ENCODE measurements at regions not wholly inside any gene's neighbourhood (a gene's known extent, or its start where the extent isn't known, plus 50 kb on each side); places are given as distances from the start of the nearest gene placed in this dataset.
"Not testable (repeated sequence)": the region's sequence is repeated elsewhere in the genome, so short reads cannot be mapped to it uniquely, and the experiment has no call there.

DNA sequence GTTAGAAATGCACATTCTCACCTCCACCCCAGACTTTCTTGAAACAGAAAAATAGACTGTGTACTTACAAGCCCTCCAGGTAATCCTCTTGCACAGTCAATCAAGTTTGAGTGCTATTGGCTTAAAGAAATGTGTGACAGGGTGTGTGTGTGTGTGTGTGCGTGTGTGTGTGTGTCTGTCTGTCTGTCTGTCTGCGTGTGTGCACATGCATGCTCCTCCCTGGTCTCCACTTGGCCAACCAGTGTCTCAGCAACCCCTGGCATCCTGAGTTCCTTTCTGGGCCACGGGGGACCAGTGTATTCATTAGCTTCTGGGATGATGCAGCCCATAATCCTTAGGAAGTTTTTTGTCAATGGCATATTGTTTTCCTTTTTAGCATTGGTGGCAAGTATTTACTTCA lies 128.8 kb upstream of the IL12A start:
- FAIRE-seq, result no peak

- FAIRE-seq, result no peak
Observed at GRCh38 chr3:159860269-159861116, 128.1 kb upstream of the IL12A start.

DNA sequence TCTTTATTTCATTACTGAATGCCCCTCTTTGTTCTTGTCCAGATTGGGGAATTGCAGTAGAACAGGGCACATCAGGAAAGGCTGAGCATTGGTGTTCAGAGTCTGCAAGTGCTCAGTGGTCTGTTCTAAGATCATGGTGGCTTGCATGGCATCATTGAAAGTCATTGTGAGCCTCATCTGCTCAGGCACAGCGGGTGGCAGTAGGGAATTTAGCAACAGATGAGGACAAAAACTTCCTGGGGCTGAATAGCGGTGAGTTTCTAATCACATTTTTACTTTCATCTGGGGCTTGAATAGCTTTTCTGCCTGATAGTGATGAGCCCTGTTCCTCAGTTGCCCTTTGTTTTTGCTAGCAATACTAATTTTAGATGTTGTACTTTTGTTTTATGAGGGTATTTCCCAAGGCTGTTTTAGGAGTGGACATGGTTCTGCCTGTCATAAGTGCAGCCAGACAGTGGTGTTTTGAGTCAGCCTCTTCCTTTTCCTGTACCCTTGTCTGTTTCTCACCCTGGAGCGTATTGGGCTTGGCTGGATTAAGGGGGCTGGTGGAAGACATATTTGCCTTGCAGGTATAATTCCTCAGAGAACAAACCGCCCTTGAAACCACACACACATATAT lies 127.2 kb upstream of the IL12A start:
- FAIRE-seq, result no peak

- no peak for FAIRE-seq
Observed at GRCh38 chr3:159865041-159865579, 123.5 kb upstream of the IL12A start.

DNA sequence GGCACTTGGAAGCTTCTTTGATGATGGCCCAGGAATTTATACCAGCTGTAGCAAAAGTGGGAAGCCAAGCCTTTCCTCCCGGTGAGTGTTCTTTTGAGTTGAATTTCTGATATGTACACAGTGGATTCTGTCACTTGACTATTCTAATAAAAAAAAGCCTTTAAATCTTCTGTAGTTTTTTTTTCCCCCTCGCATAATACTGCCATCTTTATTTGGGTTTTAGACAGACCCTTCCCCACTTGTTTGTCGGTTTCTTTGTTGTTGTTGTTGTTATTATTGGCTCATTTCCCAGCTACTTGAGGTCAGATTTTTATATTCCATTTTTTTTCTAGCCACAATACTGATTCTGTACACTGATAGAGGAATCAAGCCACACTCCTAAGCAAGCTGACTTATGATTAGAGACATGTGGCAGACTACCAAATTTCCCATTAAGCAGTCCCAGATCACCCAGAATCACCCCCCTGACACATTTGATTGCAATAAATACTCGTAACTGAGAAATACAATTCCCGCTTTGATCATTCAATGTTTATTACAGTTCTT lies 122.4 kb upstream of the IL12A start:
- FAIRE-seq, result no peak

- no peak for FAIRE-seq
Observed at GRCh38 chr3:159867372-159867771, 121.3 kb upstream of the IL12A start.

DNA sequence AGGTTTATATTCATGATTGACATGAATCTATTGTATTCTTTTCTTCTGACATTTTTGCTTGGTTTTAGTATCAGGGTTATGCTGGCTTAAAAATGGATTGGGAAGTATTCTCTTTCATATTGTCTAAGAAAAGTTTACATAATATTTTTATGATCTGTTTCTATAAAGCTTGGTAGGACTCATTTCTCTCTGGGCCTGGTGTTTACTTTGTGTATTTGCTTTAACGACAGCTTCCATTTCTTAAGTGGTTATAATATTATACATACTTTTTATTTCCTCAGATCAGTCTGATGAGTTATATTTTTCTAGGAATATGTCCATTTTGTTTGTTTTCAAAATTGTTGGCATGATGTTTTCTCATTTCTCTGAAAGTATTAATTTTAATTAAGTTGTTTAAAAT lies 117.9 kb upstream of the IL12A start:
- no peak for FAIRE-seq

DNA sequence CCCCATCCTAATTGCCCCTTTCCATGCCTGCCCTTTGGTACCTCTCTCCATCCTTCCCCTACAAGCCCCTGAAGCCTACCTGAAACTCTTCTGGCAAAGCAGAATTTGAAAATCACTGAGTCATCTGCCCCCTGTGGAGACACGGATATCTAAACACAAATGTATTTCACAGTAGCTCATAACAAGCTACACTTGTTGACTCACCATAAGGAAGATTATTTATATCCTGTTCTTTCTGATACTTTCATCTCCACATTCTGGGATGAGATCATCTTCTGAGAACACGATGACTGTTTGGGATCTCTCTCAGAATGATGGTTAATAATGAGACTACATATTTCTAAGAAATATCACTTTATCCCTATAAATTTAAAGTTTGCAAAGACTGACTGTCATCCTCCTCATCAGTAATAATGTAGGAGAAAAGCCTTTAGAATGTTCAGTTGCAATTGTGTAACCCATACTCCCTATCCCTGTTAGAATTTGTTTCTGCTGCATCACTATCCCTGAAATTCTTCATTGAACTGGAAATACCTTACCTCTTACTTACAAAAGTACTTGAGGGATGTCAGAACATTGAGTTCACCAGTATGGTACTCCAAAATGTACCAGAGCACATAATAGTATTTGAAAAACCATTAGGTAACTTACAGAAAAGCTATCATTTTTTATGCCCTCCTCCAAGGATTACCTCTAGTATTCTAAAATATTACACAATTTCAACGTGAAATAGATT lies 116.1 kb upstream of the IL12A start:
- no peak for FAIRE-seq

- FAIRE-seq, result no peak
Observed at GRCh38 chr3:159875116-159875515, 113.5 kb upstream of the IL12A start.

GRCh38 chr3:159877924-159878323 lies 110.7 kb upstream of the IL12A start:
- no peak for FAIRE-seq

GRCh38 chr3:159879146-159879545 lies 109.5 kb upstream of the IL12A start:
- FAIRE-seq, result no peak

- FAIRE-seq, result no peak
Observed at GRCh38 chr3:159879598-159879997, 109.0 kb upstream of the IL12A start.

GRCh38 chr3:159881208-159881607 lies 107.4 kb upstream of the IL12A start:
- FAIRE-seq, result no peak

- no peak for FAIRE-seq
Observed at GRCh38 chr3:159881828-159882309, 106.8 kb upstream of the IL12A start.

GRCh38 chr3:159882367-159882766 lies 106.3 kb upstream of the IL12A start:
- no peak for FAIRE-seq

DNA sequence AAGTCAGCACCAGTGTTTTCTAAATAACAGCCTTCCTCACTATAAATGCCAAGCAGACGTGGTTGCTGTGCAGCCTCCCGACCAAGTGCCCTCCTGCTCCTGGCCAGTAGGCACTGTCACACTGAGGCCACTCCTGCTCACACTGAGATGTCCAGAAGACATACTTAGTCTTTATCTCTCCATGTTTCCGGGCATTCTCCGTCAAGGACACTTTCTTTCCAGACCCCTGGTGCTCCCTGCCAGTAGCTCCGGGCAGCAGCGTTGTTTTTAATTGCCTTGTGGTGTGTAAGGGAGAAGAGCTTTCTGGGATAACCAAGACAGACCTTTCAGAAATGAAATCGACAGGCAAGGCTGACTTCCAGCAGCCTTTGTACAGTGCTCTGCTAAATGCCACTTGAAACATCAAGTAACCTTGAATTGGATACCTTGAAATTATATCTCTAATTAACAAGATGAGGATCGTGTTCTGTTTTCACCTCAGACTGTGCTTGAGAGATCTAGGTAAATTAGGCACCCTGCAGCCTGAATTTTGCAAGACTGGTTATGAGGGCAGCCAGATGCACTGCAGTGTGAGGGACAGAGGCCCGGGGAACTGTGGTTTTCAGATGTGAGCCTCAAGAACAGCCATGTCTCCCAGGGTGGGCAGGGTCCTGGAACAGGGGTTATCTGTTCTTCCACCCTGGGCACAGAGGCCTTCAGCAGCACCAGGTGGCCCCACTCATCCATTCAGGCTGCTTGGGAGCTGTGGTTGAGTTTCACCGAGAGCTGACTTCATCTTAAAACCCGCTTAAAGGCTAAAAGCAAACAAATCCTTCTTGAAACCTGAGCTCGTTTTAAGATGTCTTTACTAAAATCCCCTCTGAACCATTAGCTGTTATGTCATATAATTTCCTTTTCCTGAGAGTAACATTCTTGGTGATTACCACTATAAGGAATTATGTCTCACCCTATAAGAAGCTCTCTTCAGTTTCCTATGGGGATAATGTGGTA lies 105.5 kb upstream of the IL12A start:
- no peak for FAIRE-seq

GRCh38 chr3:159884661-159885402 lies 103.8 kb upstream of the IL12A start:
- FAIRE-seq, result no peak

- no peak for FAIRE-seq
Observed at GRCh38 chr3:159886050-159886449, 102.6 kb upstream of the IL12A start.

GRCh38 chr3:159886530-159886929 lies 102.1 kb upstream of the IL12A start:
- not testable (repeated sequence) for FAIRE-seq

DNA sequence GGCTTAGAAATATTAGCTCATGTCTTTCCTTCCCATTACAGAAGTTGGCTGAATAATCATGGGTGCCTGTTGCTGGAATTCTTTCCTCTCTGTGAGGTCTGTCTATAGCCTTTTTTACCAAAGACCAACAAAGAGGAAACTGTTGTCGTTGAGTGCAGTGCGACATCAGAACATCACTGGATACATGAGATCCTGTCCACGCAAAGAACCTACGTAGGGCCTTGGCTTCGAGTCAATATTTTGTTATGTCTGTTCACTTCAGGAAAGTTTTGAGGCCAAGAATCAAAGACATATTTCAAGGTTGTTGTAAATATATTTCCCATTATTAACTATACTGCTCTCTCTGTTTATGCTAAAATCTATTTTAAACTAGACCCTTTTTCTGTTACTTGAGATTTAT lies 101.5 kb upstream of the IL12A start:
- FAIRE-seq, result no peak

GRCh38 chr3:159887911-159888310 lies 100.7 kb upstream of the IL12A start:
- FAIRE-seq, result no peak
